ENCODE measurements at regions not wholly inside any gene's neighbourhood (a gene's known extent, or its start where the extent isn't known, plus 50 kb on each side); places are given as distances from the start of the nearest gene placed in this dataset.
"Not testable (repeated sequence)": the region's sequence is repeated elsewhere in the genome, so short reads cannot be mapped to it uniquely, and the experiment has no call there.

DNA sequence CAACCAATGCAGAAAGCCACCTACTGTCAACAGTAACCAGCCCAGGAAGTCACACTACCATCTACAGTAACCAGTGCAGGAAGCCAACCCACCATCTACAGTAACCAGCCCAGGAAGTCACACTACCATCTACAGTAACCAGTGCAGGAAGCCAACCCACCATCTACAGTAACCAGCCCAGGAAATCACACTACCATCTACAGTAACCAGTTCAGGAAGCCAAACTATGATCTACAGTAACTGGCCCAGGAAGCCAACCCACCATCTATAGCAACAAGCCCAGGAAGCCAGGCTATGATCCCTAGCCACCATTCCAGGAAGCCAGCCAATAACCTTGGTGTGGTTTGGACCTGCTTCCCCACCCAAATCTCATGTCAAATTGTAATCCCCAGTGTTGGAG is 97.4 kb upstream of the APCDD1 start:
- not testable (repeated sequence) for TF ChIP-seq CTCF, POLR2A, POLR2AphosphoS5 (IDR thresholded peaks at IDR 0.05)

Data from prostate gland (tissue), 2 donors.